AG09319 (cell line): ENCODE measurements at regions not wholly inside any gene's neighbourhood (a gene's known extent, or its start where the extent isn't known, plus 50 kb on each side); places are given as distances from the start of the nearest gene placed in this dataset.

Experiments used
- DNase-seq: peaks from one replicate; pipeline ENCODE4 v3.0.0-alpha.2; 2010; ENCODE audit warnings: low read depth; ENCODE audit errors: extremely low read depth
- TF ChIP-seq, protein P1 (sequence below): IDR thresholded peaks from 2 replicates; pipeline ENCODE4 v1.5.1; 2011; ENCODE audit warnings: low read depth, mild to moderate bottlenecking, inconsistent platforms, low read length, moderate library complexity

DNA sequence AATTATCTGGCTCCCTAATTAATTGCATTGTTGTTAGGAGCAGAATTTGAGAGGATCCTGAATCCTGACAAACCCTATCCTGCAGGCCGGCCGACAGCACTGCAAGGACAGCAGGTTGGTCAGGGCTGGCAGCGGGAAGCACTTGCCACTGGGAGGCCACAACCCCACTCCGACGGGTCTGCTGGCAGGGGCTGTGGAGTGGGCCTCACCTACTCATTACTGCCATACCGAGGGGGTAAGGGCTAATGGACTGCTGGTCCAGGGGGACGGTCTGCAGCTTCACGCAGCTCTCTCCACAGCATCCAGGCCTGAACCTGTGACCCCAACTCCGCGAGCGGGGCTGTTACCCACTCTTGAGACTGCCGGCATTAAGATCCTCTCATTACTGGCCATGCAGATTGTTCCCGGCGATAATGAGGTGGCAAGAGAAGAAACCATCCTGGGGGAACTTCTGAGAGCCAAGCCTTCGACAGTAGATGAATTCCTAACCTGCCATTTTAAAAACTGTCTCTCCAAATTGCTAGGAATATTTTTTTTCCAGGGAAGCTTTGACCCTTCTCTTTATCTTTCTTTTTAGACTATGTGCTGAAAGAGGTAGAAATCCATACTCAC lies 501.3 kb downstream of the OMA1 start:
- no peak for DNase-seq
- TF ChIP-seq, protein P1, sequence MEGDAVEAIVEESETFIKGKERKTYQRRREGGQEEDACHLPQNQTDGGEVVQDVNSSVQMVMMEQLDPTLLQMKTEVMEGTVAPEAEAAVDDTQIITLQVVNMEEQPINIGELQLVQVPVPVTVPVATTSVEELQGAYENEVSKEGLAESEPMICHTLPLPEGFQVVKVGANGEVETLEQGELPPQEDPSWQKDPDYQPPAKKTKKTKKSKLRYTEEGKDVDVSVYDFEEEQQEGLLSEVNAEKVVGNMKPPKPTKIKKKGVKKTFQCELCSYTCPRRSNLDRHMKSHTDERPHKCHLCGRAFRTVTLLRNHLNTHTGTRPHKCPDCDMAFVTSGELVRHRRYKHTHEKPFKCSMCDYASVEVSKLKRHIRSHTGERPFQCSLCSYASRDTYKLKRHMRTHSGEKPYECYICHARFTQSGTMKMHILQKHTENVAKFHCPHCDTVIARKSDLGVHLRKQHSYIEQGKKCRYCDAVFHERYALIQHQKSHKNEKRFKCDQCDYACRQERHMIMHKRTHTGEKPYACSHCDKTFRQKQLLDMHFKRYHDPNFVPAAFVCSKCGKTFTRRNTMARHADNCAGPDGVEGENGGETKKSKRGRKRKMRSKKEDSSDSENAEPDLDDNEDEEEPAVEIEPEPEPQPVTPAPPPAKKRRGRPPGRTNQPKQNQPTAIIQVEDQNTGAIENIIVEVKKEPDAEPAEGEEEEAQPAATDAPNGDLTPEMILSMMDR: no peak

DNA sequence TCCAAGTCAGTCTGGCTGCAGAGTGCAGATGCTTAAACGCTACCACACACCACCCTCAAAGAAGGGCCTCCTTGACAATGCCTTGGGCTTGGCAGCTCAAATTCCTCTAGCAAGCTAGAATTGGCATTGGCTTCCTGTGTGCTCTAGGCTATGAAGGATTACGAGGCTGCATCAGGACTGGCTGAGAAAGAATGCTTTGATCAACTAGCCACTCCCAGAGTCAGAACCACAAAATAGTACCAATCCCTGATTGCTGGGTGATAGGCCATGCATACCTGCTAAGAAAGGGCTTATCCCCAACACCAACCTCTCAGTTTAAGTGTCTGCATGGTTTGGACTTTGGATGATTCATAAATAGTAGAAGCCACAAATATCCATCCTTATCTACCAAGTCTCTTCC lies 504.9 kb downstream of the OMA1 start:
- TF ChIP-seq, protein P1: no peak
- no peak for DNase-seq

DNA sequence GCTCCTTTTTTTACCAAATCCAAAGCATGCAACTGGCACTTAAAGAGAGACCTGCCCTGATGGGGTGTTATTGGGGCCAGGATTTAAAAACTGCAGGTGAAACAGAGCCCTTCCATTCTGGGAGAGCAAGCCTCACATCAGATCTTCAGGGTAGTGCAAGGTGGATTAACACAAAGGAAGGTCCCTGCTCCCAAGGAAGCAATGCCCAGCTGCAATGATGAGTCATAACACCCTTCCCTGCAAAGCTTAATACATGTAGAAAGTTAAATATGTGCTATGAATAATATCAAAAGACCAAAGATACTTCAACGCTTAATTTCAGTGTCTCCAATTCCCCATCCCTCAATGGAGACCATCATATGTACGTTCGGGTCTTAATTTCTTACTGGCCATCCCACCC lies 508.0 kb downstream of the OMA1 start:
- TF ChIP-seq, protein P1: no peak
- no peak for DNase-seq

DNA sequence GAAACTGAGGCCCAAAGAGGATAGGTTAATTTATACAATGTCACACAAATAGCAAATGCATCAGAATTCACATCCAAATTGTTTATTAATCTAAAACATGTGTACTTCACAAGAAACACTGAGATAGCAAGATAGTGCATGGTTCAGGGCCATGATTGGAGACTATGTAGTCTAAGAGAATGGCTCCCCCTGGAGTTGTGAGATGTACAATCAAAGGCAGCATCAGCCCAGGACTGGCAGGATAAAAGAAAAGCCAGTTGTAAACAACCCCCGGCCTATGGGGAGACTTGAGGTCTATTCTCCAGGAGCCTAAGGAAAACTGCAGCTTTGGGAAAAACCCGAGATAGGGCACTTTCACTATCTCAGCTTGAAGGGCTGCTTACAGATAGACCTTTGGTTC lies 511.0 kb downstream of the OMA1 start:
- DNase-seq: no peak
- TF ChIP-seq, protein P1: no peak

DNA sequence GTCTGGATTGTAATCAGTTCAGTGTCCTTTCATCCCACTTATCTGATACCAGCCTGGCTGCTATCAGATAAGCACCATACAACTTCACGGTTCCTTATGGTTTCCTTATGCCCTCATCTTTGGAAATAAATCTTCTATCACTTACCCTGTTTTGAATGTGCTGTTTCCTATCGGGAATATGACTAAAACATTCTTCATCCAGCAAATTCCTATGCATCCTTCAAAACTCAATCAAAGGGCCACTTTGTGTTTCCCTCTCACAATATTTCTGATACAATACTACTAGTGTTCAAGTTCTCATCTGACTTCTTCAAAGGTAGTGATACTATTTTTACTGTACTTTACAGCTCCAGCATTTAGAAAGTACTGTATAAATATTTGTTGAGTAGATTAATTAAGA lies 513.2 kb downstream of the OMA1 start:
- DNase-seq: no peak
- TF ChIP-seq, protein P1: no peak

DNA sequence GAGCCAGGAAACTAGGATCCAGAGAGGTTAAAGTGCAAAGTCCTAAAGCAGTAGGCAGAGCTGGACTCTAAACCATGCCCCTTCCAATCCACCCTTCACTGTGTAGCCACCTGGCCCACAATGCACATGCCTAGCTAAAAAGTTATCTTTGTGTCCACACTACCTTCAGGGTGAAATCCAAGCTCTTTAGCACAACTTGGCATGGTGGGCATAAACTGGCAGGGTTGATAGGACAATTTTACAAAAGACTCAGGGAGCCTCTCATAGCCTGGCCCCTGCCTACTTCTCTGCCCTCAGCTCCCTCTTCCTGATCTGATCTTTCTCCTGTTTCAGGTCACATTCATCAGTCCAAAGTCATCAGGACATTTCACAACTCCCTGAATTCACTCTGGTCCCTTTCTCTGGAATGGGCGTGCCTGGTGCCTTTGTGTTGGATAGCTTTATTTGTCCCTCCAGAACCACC lies 513.9 kb downstream of the OMA1 start:
- TF ChIP-seq, protein P1: no peak
- DNase-seq: no peak

DNA sequence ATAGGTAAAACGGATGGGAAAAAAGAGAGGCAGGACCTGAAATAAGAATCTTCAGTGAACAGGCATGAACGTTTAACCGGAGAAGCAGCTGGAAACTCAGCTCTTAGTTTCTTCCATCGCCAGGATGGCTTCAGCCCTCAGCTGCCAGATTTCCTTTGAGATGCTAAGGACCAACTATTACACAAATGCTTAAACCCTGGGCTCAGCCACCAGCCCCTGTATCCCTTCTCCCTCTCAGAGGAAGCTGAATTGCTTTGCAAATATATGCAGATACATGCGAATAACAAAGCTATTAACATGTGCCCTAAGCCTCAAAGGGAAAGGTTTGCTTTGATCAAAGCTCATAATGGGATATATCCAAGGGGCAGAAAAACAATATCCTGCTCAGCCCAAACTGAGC lies 515.1 kb downstream of the OMA1 start:
- TF ChIP-seq, protein P1: no peak
- no peak for DNase-seq
